SK-N-SH (cell line): ENCODE measurements at regions not wholly inside any gene's neighbourhood (a gene's known extent, or its start where the extent isn't known, plus 50 kb on each side); places are given as distances from the start of the nearest gene placed in this dataset.

Source experiments
- CTCF ChIA-PET: fragments of 300-600, 350-600 bp; formaldehyde crosslinking; extraction: SDS; loops from one replicate; lab custom pipeline; 2021; lab: Yijun Ruan, JAX
- POLR2A ChIA-PET: fragments of 350-600 bp; sonication (Branson Sonifier 250); formaldehyde crosslinking; extraction: SDS; loops from one replicate; lab custom pipeline; 2020; ENCODE audit warnings: antibody characterized with exemption, inconsistent platforms; lab: Yijun Ruan, JAX
- DNase-seq: peaks from one replicate; pipeline ENCODE4 v3.0.0; 2012
- H2AFZ ChIP-seq: fragments of 200-600 bp; sonication (generic); 2 replicates; pipeline ENCODE4 v1.8.1; 2016; ENCODE audit warnings: antibody characterized with exemption, mild to moderate bottlenecking, low read depth
- H3F3A ChIP-seq: fragments of 200-600 bp; sonication (generic); replicated peaks from 2 replicates; pipeline ENCODE3; 2016; ENCODE audit warnings: antibody characterized with exemption, mild to moderate bottlenecking; ENCODE audit not compliant: insufficient read depth
- H3K27ac ChIP-seq, 2 experiments: fragments of 200-500 bp in 1 of 2; fragments of 200-600 bp in 1 of 2; sonication (Bioruptor generic) in 1 of 2; sonication (generic), shearing (Covaris generic) in 1 of 2; 2 replicates each; pipeline versions ENCODE4 v1.5.1 to v1.6.1; 2014 to 2016; ENCODE audit warnings: low read depth in 2 of 2, inconsistent platforms in 1 of 2, low read length in 1 of 2, mild to moderate bottlenecking in 1 of 2, mixed read lengths in 1 of 2
- H3K27me3 ChIP-seq: fragments of 200-600 bp; sonication (generic), shearing (Covaris generic); 2 replicates; pipeline ENCODE4 v1.6.1; 2016; ENCODE audit warnings: mixed run types; ENCODE audit not compliant: insufficient read depth
- H3K36me3 ChIP-seq, 2 experiments: fragments of 200-500 bp in 1 of 2; fragments of 200-600 bp in 1 of 2; sonication (Bioruptor generic) in 1 of 2; sonication (generic) in 1 of 2; replicated peaks in 1 of 2; 2 replicates each; pipeline versions ENCODE3 to v1.5.1; 2014 to 2016; ENCODE audit warnings: low read length in 1 of 2, mild to moderate bottlenecking in 1 of 2; ENCODE audit not compliant: insufficient read depth in 2 of 2, control insufficient read depth in 1 of 2
- H3K4me1 ChIP-seq, 2 experiments: fragments of 200-500 bp in 1 of 2; fragments of 200-600 bp in 1 of 2; sonication (Bioruptor generic) in 1 of 2; sonication (generic), shearing (Covaris generic) in 1 of 2; 2 replicates each; pipeline versions ENCODE4 v1.5.1 to v1.6.1; 2014 to 2016; ENCODE audit warnings: low read depth in 1 of 2, low read length in 1 of 2, mixed run types in 1 of 2; ENCODE audit not compliant: insufficient read depth in 2 of 2, control insufficient read depth in 1 of 2
- H3K4me2 ChIP-seq: fragments of 200-600 bp; sonication (generic), shearing (Covaris generic); 2 replicates; pipeline ENCODE4 v1.6.1; 2017; ENCODE audit warnings: mixed run types
- H3K4me3 ChIP-seq, 2 experiments: fragments of 200-500 bp in 1 of 2; fragments of 200-600 bp in 1 of 2; sonication (Bioruptor generic) in 1 of 2; sonication (generic), shearing (Covaris generic) in 1 of 2; 2 replicates each; pipeline versions ENCODE4 v1.5.1 to v1.8.1; 2014 to 2016; ENCODE audit warnings: low read depth in 2 of 2, inconsistent platforms in 1 of 2, low read length in 1 of 2, mild to moderate bottlenecking in 1 of 2, mixed read lengths in 1 of 2, moderate library complexity in 1 of 2
- H3K79me2 ChIP-seq: fragments of 200-600 bp; sonication (generic); 2 replicates; pipeline ENCODE4 v1.8.1; 2017; ENCODE audit warnings: mild to moderate bottlenecking; ENCODE audit not compliant: insufficient read depth
- H3K9ac ChIP-seq: fragments of 200-600 bp; sonication (generic); 2 replicates; pipeline ENCODE4 v1.6.1; 2017; ENCODE audit warnings: mixed run types
- H3K9me2 ChIP-seq: fragments of 200-600 bp; sonication (generic); 2 replicates; pipeline ENCODE4 v1.6.1; 2017; ENCODE audit warnings: mixed run types
- H3K9me3 ChIP-seq: fragments of 200-600 bp; sonication (generic); 2 replicates; pipeline ENCODE4 v1.6.1; 2017; ENCODE audit warnings: mixed run types, mild to moderate bottlenecking, moderate library complexity
- H4K20me1 ChIP-seq: fragments of 200-600 bp; sonication (generic); 2 replicates; pipeline ENCODE4 v1.6.1; 2017; ENCODE audit warnings: mild to moderate bottlenecking, mixed run types; ENCODE audit not compliant: insufficient read depth
- ELF1 ChIP-seq: IDR thresholded peaks from 2 replicates; pipeline ENCODE4 v1.4.0; 2012
- EP300 ChIP-seq, 2 experiments: IDR thresholded peaks; 2 replicates each; pipeline versions ENCODE4 v1.4.0 to v1.6.1; 2012; ENCODE audit warnings: borderline replicate concordance in 1 of 2, low read depth in 1 of 2, low read length in 1 of 2
- EZH2phosphoT487 ChIP-seq: fragments of 200-600 bp; sonication (generic); IDR thresholded peaks from 2 replicates; pipeline ENCODE4 v1.6.1; 2017; ENCODE audit warnings: low read depth, mixed run types, mild to moderate bottlenecking, antibody characterized with exemption, moderate library complexity, borderline replicate concordance
- FOXM1 ChIP-seq: IDR thresholded peaks from 2 replicates; pipeline ENCODE4 v1.4.0; 2012; ENCODE audit warnings: low read depth, mild to moderate bottlenecking
- IRF3 ChIP-seq: fragments of 150-350 bp; IDR thresholded peaks from 2 replicates; pipeline ENCODE4 v1.6.1; 2016; ENCODE audit warnings: mild to moderate bottlenecking, low read depth, low read length
- JUND ChIP-seq: IDR thresholded peaks from 2 replicates; pipeline ENCODE4 v1.4.0; 2012
- MEF2A ChIP-seq: IDR thresholded peaks from 2 replicates; pipeline ENCODE4 v1.4.0; 2012; ENCODE audit warnings: low read depth, borderline replicate concordance
- MXI1 ChIP-seq: IDR thresholded peaks from 2 replicates; pipeline ENCODE4 v1.6.1; 2012; ENCODE audit warnings: mild to moderate bottlenecking, low read depth, low read length, improper control_type of control experiment
- NFIC ChIP-seq: IDR thresholded peaks from 2 replicates; pipeline ENCODE4 v1.4.0; 2012; ENCODE audit warnings: borderline replicate concordance
- RCOR1 ChIP-seq: fragments of 150-350 bp; IDR thresholded peaks from 2 replicates; pipeline ENCODE4 v1.6.1; 2017; ENCODE audit warnings: antibody characterized with exemption, low read length
- REST ChIP-seq: IDR thresholded peaks from 2 replicates; pipeline ENCODE4 v1.6.1; 2012; ENCODE audit warnings: mild to moderate bottlenecking, low read depth, low read length, moderate library complexity
- RFX5 ChIP-seq: IDR thresholded peaks from 2 replicates; pipeline ENCODE4 v1.6.1; 2012; ENCODE audit warnings: mild to moderate bottlenecking, improper control_type of control experiment, low read length
- RXRA ChIP-seq: IDR thresholded peaks from 2 replicates; pipeline ENCODE4 v1.4.0; 2012; ENCODE audit warnings: low read depth, mild to moderate bottlenecking, borderline replicate concordance
- TAF1 ChIP-seq: IDR thresholded peaks from 2 replicates; pipeline ENCODE4 v1.6.1; 2012; ENCODE audit warnings: low read depth, mild to moderate bottlenecking, low read length, moderate library complexity, borderline replicate concordance
- TCF12 ChIP-seq: IDR thresholded peaks from 2 replicates; pipeline ENCODE4 v1.4.0; 2012
- TEAD4 ChIP-seq: IDR thresholded peaks from 2 replicates; pipeline ENCODE4 v1.4.0; 2012; ENCODE audit warnings: mild to moderate bottlenecking, borderline replicate concordance; ENCODE audit not compliant: insufficient read depth
- USF1 ChIP-seq: IDR thresholded peaks from 2 replicates; pipeline ENCODE4 v1.4.0; 2012; ENCODE audit warnings: low read depth, borderline replicate concordance
- USF2 ChIP-seq: fragments of 150-350 bp; IDR thresholded peaks from 2 replicates; pipeline ENCODE4 v1.6.1; 2017; ENCODE audit warnings: antibody characterized with exemption, low read length, low read depth, borderline replicate concordance
- YY1 ChIP-seq: IDR thresholded peaks from 2 replicates; pipeline ENCODE4 v1.4.0; 2012; ENCODE audit warnings: low read depth, mild to moderate bottlenecking
- WGBS: methylation state at CpG from one replicate; pipeline ENCODE4 v1.1.6; 2017; ENCODE audit warnings: low lambda C conversion rate; 5-methylcytosine and 5-hydroxymethylcytosine counted together
- TF ChIP-seq, protein P1 (sequence below): IDR thresholded peaks from 2 replicates; pipeline ENCODE4 v1.4.0; 2012; ENCODE audit warnings: low read depth

GRCh38 chr12:127328867-127329266 is 938.1 kb upstream of the TMEM132C start:
- Histone ChIP-seq H3K27me3 (no peaks in the 10 kb centered on the region), H3K79me2 (no peaks in the 10 kb centered on the region), H3K9me2 (no peaks in the 10 kb centered on the region), H3K27ac (no peak overlapping the region), H3K9me3 (no peaks in the 10 kb centered on the region), H3K4me1 (no peaks in the 10 kb centered on the region), H2AFZ (no peak overlapping the region), H3K4me3 (no peak overlapping the region), H3F3A (no peaks in the 10 kb centered on the region), H3K4me2 (no peak overlapping the region), H3K9ac (no peak overlapping the region), H4K20me1 (no peaks in the 10 kb centered on the region), H3K36me3 (no peaks in the 10 kb centered on the region)
- DNase-seq, result no peak
- ChIA-PET POLR2A (no interaction called here), CTCF (no interaction called here)
- 9% methylated on average over 5 of the region's 5 CpGs for WGBS
- TF ChIP-seq FOXM1 (no peak), NFIC (no peak), USF1 (no peak), RXRA (no peak), TAF1 (no peak), USF2 (no peak), YY1 (no peak), JUND (no peak), TEAD4 (no peak), REST (no peak), IRF3 (no peak), EZH2phosphoT487 (no peak), MEF2A (no peak), RFX5 (no peak), ELF1 (no peak), TCF12 (no peak), EP300 (IDR thresholded peaks at IDR 0.05; ENCODE audit: borderline replicate concordance in 1 of 2, low read depth in 1 of 2, low read length in 1 of 2) (no peak), MXI1 (no peak), RCOR1 (no peak)
- TF ChIP-seq, protein P1, sequence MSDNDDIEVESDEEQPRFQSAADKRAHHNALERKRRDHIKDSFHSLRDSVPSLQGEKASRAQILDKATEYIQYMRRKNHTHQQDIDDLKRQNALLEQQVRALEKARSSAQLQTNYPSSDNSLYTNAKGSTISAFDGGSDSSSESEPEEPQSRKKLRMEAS, result no peak
